Muscle of back (tissue), 3 donors: ENCODE measurements at regions not wholly inside any gene's neighbourhood (a gene's known extent, or its start where the extent isn't known, plus 50 kb on each side); places are given as distances from the start of the nearest gene placed in this dataset.
A peak's percentile ranks its signal among the peaks of the same experiment; 100 is the strongest.

Source experiments
- DNase-seq, 3 donors: peaks; one replicate each; pipeline versions ENCODE4 v3.0.0 to v3.0.0-alpha.2; 2013

- DNase-seq, result no peak
Observed at GRCh38 chr1:189499736-189500135, 977.9 kb downstream of the BRINP3 start.

GRCh38 chr1:189500778-189501177, 976.9 kb downstream of the BRINP3 start:
- no peak for DNase-seq

- no peak for DNase-seq
Observed at GRCh38 chr1:189510827-189511226, 966.8 kb downstream of the BRINP3 start.

GRCh38 chr1:189513091-189513490, 964.6 kb downstream of the BRINP3 start:
- no peak for DNase-seq

- DNase-seq, result no peak
Observed at GRCh38 chr1:189522441-189522840, 955.2 kb downstream of the BRINP3 start.

GRCh38 chr1:189524501-189524900, 953.2 kb downstream of the BRINP3 start:
- DNase-seq, result no peak

- no peak for DNase-seq
Observed at GRCh38 chr1:189530162-189530561, 947.5 kb downstream of the BRINP3 start.

- no peak for DNase-seq
Observed at GRCh38 chr1:189538271-189538670, 939.4 kb downstream of the BRINP3 start.

GRCh38 chr1:189550498-189550897, 927.2 kb downstream of the BRINP3 start:
- no peak for DNase-seq

- no peak for DNase-seq
Observed at GRCh38 chr1:189563784-189564183, 913.9 kb downstream of the BRINP3 start.

- DNase-seq, result no peak
Observed at GRCh38 chr1:189567890-189568289, 909.8 kb downstream of the BRINP3 start.

GRCh38 chr1:189596197-189596596, 881.5 kb downstream of the BRINP3 start:
- DNase-seq, result no peak

- no peak for DNase-seq
Observed at GRCh38 chr1:189597083-189597482, 880.6 kb downstream of the BRINP3 start.

- DNase-seq, result no peak
Observed at GRCh38 chr1:189605226-189605625, 872.4 kb downstream of the BRINP3 start.

- DNase-seq, result no peak
Observed at GRCh38 chr1:189606047-189606446, 871.6 kb downstream of the BRINP3 start.

GRCh38 chr1:189606795-189607476, 870.7 kb downstream of the BRINP3 start:
- DNase-seq, result peak in 1 of 3 donors; percentile 80

GRCh38 chr1:189607477-189608096, 870.1 kb downstream of the BRINP3 start:
- DNase-seq, result no peak

GRCh38 chr1:189609167-189609566, 868.5 kb downstream of the BRINP3 start:
- DNase-seq, result no peak

- peak in 2 of 3 donors; percentile 7 to 21 for DNase-seq
Observed at GRCh38 chr1:189616893-189617292, 860.8 kb downstream of the BRINP3 start.

- peak in 1 of 3 donors; percentile 61 for DNase-seq
Observed at GRCh38 chr1:189619682-189620332, 857.9 kb downstream of the BRINP3 start.

- no peak for DNase-seq
Observed at GRCh38 chr1:189620471-189620870, 857.2 kb downstream of the BRINP3 start.

- DNase-seq, result no peak
Observed at GRCh38 chr1:189623336-189623735, 854.3 kb downstream of the BRINP3 start.

- DNase-seq, result no peak
Observed at GRCh38 chr1:189627427-189627826, 850.2 kb downstream of the BRINP3 start.
